ENCODE measurements at regions not wholly inside any gene's neighbourhood (a gene's known extent, or its start where the extent isn't known, plus 50 kb on each side); places are given as distances from the start of the nearest gene placed in this dataset.
"Not testable (repeated sequence)": the region's sequence is repeated elsewhere in the genome, so short reads cannot be mapped to it uniquely, and the experiment has no call there.

DNA sequence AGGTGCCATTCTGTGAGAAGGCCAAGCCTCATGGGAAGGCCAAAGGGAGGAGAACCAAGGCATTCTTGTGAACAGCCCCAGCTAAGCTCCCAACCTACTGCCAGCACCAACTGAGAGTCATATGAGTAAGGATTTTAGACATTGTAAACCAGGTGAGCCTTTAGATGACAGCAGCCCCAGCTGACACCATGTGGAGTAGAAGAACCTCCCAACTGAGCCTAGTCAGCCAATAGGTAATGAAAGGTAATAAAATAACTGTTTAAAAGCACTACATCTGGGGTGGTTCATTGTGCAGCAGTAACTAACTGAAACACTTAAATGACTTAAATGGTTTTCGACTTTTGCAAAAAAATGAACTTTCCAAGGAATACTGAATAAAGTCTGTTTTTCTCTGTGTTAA lies 172.6 kb upstream of the KIF2A start:
- no peak for DNase-seq

DNA sequence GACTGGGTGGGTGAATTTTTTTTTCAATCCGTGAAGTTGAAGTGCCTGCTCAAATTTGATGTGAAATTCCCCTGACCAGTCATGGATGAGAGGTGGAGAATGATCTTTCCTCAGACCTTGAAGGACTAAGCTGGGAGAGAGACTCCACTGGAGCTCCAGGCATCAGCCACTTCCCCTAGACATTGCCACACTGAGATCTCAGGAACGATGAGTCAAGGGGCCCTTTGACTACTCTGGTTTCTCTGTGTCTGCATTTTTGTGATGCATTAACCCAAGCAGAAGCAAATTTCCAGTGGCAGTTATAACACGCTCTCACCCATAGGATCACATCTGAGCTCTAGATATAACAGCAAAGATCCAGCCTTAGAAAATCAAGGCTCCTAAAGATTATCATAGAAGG lies 171.2 kb upstream of the KIF2A start:
- no peak for DNase-seq

DNA sequence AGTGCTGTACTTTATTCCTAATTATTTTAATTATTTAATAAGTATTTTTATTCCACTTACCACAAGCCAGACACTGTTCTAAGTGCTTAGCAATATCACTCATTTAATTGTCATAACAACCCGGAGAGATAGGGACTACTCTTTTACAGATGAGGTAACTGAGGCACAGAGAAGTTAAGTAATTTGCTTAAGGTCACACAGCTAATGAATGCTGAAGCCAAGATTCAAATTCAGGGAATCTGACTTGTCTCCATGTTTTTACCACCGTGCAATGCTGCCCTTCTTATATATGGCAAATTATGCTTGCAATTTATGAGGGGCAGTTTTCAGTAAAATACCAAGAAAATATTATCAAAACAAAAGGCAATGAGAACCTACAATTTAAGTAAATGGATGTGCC lies 168.4 kb upstream of the KIF2A start:
- no peak for DNase-seq

DNA sequence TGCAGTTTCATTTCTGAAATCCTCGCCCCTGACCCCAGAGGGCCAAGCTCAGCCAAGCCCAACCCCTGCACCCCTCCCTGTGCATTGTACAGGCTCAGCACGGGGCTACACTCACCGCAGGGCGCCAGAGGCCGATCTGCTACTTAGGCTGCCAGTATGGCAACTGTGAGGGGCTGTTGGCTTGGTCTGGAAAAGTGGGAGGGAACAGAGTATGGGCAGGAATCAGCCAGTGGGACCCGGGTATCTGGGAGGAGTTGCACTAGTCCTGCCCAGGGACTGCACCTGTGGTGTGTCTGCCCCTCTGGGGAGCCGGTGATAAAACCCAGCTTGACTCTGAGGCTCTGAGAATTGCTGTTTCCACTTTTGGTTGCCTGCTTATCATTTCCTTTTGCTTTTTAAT lies 167.4 kb upstream of the KIF2A start:
- DNase-seq: no peak

DNA sequence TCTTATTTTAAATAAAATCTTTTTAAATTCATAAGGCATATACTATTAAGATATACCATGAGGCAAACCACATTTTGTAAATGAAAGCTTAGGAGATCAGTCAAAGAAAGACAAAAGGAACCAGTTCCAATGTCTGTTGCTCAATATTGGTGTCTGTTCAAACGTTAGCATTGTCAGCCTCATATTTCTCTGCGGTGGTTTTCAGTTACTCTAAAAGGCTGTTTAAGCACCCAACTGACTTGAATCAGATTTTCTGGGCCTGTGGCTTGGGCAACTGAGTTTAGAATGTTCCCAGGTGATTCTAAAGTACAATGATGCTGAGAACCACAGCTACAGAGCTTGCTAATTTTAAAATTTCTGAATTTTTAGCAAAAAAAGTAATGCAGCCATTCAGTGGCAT lies 166.3 kb upstream of the KIF2A start:
- no peak for DNase-seq

DNA sequence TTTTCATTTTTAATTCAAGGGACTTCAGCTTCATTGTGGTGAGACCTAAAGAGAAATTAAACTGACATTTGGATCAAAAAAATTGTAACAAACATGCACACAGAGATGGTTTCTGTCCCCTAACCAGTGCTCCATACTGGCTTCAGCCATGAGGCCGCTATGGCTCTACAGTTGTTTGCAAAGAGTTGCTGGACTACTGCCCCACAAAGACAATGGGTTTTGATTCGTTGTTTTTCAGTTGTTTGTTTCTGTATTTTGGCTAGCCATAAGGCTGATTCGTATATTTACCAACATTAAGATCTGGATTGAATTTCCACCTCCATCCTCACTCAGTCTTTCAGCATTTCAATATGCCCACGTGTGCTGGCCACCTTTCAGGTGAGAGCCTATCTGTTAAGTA lies 163.7 kb upstream of the KIF2A start:
- DNase-seq: no peak

DNA sequence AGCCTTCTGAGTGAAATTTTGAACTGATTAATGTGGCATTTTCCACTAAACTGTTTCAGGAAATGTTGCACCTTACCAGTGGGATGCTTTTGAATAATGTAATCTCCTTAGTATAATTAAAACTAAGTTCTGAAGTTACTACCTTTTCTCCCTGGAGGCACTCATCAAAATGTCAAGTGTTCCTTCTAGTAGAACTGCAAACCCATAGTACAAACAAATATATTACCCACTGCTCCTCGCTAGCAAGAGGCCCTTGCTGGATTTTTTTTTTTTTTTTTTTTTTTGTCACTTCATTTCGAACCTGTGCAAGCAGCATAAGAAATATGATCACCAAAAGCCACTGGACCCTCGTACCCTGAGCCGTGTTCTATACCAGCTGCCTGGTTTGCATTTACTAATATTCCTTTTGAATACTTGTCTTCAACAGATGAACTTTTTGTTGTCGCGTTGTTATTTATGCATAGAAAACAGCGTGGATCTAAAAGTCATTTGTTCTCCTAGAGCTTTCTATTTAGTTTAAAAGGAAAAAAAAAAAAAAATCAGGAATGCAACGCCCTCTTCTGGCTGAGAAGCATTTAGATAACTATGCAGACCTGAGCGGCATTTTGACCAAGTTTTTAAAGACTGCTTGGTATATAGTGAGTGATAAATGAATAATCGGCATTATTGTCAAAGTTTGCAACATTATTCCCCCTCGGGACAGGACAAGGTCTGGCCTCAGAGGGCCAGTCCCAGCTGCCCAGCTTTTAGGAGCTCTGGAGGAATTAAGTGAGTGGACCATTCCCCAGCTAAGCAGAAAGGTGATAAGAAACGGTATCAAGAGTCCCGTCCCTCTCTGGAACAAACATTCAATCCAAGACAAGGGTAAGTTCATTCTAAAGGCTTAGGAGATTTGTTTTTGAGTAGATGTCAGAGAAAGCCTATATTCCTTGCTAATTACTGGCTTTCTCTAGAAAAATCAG lies 162.5 kb upstream of the KIF2A start:
- no peak for DNase-seq

DNA sequence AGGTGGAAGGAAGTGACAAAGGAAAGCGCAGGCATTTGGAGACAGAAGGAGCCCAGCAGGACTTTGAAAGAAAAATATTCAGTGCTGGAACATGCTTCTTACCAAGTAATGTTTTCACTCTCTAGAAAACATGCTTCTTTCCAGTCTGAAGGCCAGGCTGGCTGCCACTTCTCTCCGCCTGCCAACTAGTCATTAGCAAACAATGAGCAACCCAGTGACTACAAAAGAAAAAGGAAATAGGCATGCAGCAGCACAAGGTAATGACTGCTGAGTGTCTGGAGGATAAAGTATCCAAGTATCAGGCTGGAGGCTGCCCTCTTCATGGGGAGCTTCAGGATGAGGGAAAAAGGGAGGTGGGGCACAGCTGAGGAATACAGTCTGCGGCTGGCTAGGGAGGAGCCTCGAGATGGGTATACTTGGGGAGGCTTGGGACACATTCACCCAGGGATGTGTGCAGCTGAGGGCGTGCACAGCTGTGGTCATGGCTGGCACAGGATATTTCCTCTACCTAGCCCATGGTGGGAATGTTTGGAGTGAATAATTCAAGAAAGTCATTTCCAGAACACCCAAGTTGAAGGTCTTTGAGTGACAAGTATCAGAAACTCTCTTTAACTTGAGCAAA lies 161.5 kb upstream of the KIF2A start:
- DNase-seq: no peak

DNA sequence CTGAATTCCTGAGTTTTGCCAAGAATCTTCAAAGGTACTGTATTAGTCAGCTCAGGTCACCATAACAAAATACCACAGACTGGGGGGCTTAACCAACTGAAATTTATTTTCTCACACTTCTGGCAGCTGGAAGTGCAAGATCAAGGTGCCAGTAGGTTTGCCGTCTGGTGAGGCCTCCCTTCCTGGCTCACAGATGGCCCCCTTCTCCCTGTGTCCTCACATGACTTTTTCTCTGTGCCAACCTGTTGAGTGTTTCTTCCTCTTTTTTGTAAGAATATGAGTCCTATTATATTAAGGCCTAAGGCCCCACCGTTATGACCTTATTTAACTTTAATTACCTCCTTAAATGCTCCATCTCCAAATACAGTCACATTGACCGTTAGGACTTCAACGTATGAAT lies 156.1 kb upstream of the KIF2A start:
- no peak for DNase-seq

DNA sequence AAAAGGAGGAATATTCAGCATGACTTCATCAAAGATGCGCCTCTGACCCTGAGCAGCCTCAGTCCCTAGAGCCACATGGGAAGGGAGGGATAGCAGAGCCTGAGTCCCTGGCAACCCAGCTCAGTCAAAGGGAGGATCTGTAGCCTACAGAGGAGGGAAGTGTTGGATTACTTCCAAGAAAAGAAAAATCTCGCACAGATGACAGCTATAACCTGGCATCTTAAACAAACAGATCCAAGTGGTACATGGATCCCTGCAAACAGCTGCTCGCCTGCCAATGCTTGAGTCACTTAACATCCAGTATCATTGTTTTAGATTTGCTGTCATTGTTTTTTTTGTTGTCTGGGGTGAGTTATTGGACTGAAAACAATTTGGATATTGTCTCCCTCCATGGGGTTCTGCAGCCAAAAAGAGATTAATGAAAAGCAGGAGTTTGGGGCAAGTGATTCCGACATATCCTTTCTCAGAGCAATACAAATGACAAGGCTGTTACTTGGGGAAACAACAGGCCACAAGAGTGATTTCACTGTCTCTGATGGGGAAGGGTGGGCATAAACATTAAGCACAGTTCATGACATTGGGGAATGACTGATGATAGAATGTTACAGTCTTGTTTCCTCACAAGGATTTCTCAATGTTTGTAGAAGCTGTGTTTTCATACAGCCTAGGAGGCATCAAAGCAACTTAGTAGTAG lies 153.5 kb upstream of the KIF2A start:
- no peak for DNase-seq

DNA sequence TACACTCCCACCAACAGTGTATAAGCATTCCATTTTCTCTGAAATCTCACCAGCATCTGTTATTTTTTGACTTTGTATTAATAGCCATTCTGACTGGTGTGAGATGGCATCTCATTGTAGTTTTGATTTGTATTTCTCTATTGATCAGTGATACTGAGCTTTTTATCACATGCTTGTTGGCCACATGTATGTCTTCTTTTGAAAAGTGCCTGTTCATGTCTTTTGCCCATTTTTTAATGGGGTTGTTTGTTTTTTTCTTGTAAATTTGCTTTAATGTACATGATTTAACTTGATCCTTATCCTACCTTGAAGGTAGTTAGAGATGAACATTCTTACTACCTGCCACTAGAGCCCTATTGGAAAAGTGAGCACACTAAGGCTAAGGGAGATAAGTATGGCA lies 151.2 kb upstream of the KIF2A start:
- no peak for DNase-seq

DNA sequence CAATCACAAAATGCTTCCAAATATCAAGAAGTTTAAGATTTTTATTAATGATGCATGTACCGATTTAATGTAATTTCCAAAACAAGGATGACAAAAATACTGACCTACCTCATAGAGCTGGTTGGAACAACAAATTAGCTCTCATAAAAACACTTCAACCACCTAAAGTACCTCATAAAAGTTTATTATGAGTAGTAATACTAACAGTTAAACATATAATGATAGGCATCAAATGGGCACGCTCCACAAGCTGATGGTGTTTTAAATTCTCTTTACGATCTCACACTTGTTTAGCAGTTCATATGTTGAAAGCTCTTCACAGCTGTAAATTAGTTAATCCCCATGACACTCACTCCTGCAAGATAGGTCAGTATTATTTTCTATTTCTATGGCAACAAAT lies 150.0 kb upstream of the KIF2A start:
- no peak for DNase-seq

DNA sequence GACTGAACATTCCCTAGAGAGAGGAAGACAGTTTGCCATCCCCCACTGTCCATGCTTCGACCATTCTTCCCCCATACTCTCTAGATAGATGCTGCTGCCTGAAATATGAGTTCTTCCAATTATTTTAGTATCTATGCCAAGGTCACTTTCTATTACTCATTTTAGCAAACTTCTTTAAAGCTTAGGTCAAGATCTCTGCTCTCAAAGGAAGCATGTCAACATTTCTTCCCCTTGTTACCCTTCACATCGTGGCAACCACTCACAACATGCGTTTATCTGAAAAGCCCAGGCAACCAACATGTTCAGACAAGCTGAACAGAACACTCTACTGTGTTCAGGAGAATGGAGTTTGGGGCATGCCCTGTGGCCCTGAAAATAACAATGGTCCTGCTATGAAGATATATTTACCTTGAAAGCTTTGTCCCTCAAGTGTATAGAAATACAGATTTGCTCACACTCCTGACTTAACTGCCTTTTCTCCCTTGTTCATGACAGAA lies 138.4 kb upstream of the KIF2A start:
- no peak for DNase-seq

DNA sequence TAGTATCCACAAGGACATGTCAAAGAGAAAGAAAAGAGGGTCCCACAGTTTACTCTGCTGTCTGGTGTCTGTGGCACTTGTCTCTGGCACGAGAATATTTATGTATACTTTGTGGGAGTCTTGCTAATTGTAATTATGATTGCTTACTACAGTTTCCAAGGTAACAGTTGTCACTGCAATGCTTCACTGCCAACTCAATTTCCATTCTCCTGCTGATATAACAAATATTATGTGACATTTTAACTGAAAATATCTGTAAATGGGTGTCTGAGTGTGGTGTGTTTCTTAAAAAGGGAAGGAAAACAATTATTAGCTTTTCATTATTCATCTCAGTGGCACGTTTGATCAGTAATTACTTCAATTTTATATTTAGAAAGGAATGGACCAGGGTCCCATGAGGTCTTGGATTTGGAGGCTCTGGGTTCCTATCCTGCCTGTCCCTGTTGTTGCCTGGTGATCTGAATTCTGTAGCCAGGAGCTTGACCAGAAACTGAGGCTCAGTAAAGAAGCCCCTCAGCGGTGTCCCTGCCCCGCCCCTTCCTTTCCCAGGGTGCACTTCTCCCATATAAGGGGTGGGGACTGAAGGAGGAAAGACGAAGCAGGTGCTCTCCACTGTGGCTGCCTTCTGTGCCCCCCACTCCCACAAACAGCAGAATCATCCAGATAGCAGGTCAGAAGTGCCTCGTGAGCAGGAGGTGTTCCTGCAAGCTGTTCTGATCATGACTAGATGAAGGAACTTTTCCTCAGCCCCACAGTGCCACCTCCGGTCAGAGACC lies 137.3 kb upstream of the KIF2A start:
- no peak for DNase-seq

DNA sequence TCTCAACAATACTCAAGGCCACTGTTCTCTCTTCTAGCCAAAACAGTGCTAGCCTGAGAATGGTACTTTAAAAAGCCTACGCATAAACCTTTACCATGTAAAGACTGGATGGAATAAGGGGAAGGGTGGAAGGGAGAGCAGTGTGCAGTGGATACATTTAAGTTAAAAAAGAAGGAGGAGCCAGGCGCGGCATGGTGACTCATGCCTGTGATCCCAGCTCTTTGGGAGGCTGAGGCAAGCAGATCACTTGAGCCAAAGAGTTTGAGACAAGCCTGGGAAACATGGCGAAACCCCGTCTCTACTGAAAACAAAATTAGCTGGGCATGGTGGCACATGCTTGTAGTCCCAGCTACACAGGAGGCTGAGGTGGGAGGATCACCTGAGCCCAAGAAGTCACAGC lies 127.7 kb upstream of the KIF2A start:
- no peak for DNase-seq

DNA sequence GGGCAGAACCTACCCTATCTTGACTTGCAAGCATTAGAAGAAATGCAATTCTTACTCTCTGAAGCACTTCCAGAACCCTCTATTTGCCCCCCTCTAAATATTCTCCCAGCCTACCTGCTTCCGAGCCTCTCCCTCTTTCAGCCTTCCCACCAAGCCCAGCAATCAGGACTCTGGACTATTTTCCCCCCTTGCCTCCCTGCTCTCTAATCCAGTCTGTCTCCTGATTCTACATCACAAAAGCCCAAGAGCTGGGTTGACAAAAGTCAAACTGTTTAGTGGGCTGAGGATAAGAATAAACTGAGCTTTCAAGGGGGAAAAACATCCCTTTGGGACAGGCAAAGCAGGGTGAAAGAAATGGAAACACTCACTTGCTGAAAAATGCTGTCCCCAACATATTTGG lies 123.2 kb upstream of the KIF2A start:
- no peak for DNase-seq

DNA sequence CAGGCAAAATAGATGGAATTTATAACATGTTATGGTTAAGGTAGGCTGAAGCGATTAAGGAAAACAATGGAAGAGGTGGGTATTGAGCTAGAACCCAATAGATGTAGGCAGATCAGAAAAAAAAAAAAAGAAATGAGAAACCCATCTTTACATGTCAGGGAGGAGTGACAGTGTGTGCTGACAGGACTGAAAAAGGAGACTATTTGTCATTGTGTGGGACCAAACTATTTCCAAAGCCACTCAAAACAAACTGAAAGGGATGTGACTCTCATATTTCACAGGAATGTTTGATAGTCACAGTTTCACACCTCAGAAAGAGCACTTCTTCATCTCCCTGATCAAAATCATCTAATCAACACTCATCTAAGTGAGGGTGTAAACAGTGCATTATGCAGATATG lies 122.3 kb upstream of the KIF2A start:
- no peak for DNase-seq

DNA sequence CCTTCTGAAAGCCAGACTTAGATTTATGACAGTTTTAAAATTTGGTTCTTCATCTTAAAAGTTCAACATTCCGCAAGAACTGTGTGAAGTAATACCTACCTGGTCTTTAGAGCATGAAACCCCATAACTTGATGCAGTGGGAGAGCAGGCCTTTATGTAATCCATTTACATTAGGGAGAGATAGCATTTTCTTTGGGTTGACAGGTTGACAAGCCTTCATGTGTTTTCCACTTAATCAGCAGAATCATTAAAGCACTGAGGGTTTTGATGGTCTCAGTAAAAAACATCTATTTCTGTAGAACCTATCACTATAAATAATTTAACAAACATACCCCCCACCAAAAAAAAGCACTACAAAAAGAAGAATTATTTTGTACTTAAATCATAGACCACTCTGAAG lies 121.6 kb upstream of the KIF2A start:
- no peak for DNase-seq

DNA sequence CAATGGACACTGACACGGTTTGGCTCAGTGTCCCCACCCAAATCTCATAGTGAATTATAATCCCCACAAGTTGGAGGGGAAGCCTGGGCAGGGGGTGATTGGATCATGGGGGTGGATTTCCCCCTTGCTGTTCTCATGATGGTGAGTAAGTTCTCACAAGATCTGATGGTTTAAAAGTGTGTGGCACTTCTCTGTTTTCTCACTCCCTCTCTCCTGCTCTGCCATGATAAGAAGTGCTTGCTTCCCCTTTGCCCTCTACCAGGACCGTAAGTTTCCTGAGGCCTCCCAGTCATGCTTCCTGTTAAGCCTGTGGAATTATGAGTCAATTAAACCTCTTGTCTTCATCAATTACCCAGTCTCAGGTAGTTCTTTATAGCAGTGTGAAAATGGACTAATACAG lies 115.8 kb upstream of the KIF2A start:
- no peak for DNase-seq

DNA sequence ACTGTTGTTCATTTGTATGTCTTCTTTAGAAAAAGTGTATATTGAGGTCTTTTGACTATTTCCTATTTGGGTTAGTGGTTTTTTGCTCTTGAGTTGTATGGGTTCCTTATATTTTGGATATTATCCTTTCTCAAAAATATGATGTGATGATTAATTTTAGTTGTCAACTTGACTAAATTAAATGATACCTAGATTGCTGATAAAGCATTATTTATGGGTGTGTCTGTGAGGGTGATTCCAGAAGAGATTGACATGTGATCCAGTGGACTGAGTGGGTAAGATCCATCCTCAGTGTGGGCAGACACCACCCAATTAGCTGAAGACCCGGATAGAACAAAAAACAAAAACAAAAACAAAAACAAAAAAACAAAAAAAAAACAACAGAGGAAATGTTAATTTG lies 115.1 kb upstream of the KIF2A start:
- no peak for DNase-seq

DNA sequence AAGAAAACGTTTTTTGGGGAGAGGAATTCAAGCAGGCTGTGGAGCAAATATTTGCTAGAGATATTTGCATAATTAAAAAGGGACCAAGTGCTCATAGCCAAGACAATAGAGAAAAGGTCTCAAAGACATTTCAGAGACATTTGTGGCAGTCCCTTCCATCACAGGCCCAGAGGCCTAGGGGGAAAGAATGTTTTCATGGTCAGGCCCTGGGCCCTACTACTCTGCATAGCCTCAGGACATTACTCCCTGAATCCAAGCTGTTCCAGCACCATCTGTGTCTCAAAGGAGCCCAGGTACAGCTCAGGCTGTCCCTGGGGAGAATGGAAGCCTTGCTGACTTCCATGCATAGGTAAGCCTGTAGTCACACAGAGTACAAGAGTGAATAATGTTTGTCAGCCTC lies 113.0 kb upstream of the KIF2A start:
- DNase-seq: no peak

DNA sequence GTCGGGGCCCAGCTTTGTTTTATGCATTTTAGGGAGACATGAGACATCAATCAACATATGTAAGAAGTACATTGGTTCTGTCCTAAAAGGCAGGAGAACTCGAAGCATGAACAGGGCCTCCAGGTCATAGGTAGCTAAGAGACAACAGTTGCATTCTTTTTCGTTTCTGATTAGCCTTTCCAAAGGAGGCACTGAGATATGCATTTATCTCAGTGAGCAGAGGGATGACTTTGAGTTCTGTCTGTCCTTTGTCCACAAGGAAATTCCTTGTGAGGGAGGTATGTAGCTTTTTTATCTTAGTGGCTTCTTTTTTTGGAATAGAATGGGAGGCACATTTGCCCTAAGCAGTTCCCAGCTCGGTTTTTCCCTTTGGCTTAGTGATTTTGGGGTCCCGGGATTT lies 109.5 kb upstream of the KIF2A start:
- DNase-seq: not testable (repeated sequence)

DNA sequence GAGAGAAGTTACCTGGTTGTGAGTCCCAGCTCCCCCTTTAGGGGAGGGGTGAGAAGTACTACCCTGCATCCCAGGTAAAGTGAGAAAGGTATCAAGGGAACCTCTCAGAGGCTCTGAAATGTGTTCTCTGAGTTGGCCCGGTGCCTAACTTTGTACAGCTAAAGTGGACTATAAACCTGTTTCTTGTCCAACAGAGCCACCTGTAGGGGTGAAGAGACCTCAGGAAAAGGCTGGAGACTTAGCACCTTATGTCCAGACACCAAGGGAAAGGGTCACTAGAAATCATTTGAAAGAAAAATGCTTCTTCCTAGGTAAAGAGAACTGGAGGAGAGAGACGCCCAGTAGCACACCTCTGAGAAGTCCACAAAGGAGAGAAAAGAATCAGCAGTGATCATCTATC lies 108.3 kb upstream of the KIF2A start:
- no peak for DNase-seq

All from stimulated activated CD4-positive, alpha-beta T cell treated with anti-CD3 and anti-CD28 coated beads, Interleukin-4, amount 100 ng/mL, for 24 hours (primary cell).